Muscle layer of colon (tissue), 2 donors: ENCODE measurements at regions not wholly inside any gene's neighbourhood (a gene's known extent, or its start where the extent isn't known, plus 50 kb on each side); places are given as distances from the start of the nearest gene placed in this dataset.

ENCODE experiments used
- H3K27ac ChIP-seq: one replicate; pipeline ENCODE4 v1.7.0; 2013; ENCODE audit warnings: low read depth, mild to moderate bottlenecking, low read length, moderate library complexity
- H3K27me3 ChIP-seq, 2 donors: one replicate each; pipeline ENCODE4 v1.7.0; 2013; ENCODE audit warnings: low read length in 2 of 2, mild to moderate bottlenecking in 2 of 2; ENCODE audit not compliant: insufficient read depth in 2 of 2, control insufficient read depth in 1 of 2
- H3K36me3 ChIP-seq: one replicate; pipeline ENCODE4 v1.7.0; 2013; ENCODE audit warnings: mild to moderate bottlenecking, low read length; ENCODE audit not compliant: insufficient read depth
- H3K4me1 ChIP-seq: one replicate; pipeline ENCODE4 v1.7.0; 2013; ENCODE audit warnings: mild to moderate bottlenecking, low read length; ENCODE audit not compliant: insufficient read depth
- H3K4me3 ChIP-seq, 2 donors: one replicate each; pipeline ENCODE4 v1.7.0; 2013; ENCODE audit warnings: low read length in 2 of 2, low read depth in 1 of 2, mild to moderate bottlenecking in 1 of 2, moderate library complexity in 1 of 2
- H3K9ac ChIP-seq: one replicate; pipeline ENCODE4 v1.7.0; 2013; ENCODE audit warnings: low read length
- H3K9me3 ChIP-seq: one replicate; pipeline ENCODE4 v1.7.0; 2013; ENCODE audit warnings: mild to moderate bottlenecking, low read length
- donor health status: abdominal sarcoma.
- donor health status: Adenocarcinoma of cecum.

- Histone ChIP-seq H3K4me3 (no peak overlapping the region), H3K27ac (no peak overlapping the region), H3K27me3 (no peaks in the 10 kb centered on the region), H3K4me1 (peaks cover 12% of the 10 kb centered on the region), H3K9me3 (no peaks in the 10 kb centered on the region), H3K36me3 (no peaks in the 10 kb centered on the region), H3K9ac (no peak overlapping the region)
Observed at GRCh38 chr15:77538793-77539497, 93.8 kb downstream of the LINGO1 start.

GRCh38 chr15:77538027-77538451, 94.7 kb downstream of the LINGO1 start:
- no peaks in the 10 kb centered on the region for H3K27me3 ChIP-seq
- H3K4me3 ChIP-seq: no peak overlapping the region
- H3K9me3 ChIP-seq: no peaks in the 10 kb centered on the region
- H3K27ac ChIP-seq: no peak overlapping the region
- no peaks in the 10 kb centered on the region for H3K36me3 ChIP-seq
- peaks cover 4% of the 10 kb centered on the region for H3K4me1 ChIP-seq
- H3K9ac ChIP-seq: no peak overlapping the region

GRCh38 chr15:77537006-77537405, 95.7 kb downstream of the LINGO1 start:
- Histone ChIP-seq H3K27me3 (no peaks in the 10 kb centered on the region), H3K9me3 (no peaks in the 10 kb centered on the region), H3K4me1 (no peaks in the 10 kb centered on the region), H3K4me3 (no peak overlapping the region), H3K9ac (no peak overlapping the region), H3K36me3 (no peaks in the 10 kb centered on the region), H3K27ac (no peak overlapping the region)

GRCh38 chr15:77535845-77536244, 96.9 kb downstream of the LINGO1 start:
- no peaks in the 10 kb centered on the region for H3K4me1 ChIP-seq
- H3K27me3 ChIP-seq: no peaks in the 10 kb centered on the region
- no peaks in the 10 kb centered on the region for H3K36me3 ChIP-seq
- no peak overlapping the region for H3K9ac ChIP-seq
- no peaks in the 10 kb centered on the region for H3K9me3 ChIP-seq
- H3K4me3 ChIP-seq: no peak overlapping the region
- no peak overlapping the region for H3K27ac ChIP-seq
